ENCODE measurements at regions not wholly inside any gene's neighbourhood (a gene's known extent, or its start where the extent isn't known, plus 50 kb on each side); places are given as distances from the start of the nearest gene placed in this dataset.

GRCh38 chr6:86516087-86516486, 421.2 kb upstream of the HTR1E start:
- TF ChIP-seq GLIS3 (CRISPR knock-in tag; IDR thresholded peaks at IDR 0.05) (no peak), RARB (CRISPR knock-in tag; IDR thresholded peaks at IDR 0.05) (no peak), CSRNP3 (CRISPR knock-in tag; IDR thresholded peaks at IDR 0.05) (no peak), ZFP3 (CRISPR knock-in tag; IDR thresholded peaks at IDR 0.05) (no peak), PATZ1 (CRISPR knock-in tag; IDR thresholded peaks at IDR 0.05; ENCODE audit: borderline replicate concordance) (no peak), ISL1 (CRISPR knock-in tag; IDR thresholded peaks at IDR 0.05) (no peak), TOX (CRISPR knock-in tag; IDR thresholded peaks at IDR 0.05; ENCODE audit: borderline replicate concordance) (no peak), ZNF8 (CRISPR knock-in tag; IDR thresholded peaks at IDR 0.05) (no peak), PPARA (CRISPR knock-in tag; IDR thresholded peaks at IDR 0.05; ENCODE audit: borderline replicate concordance) (no peak), CSDC2 (CRISPR knock-in tag; IDR thresholded peaks at IDR 0.05) (no peak), ESRRG (CRISPR knock-in tag; IDR thresholded peaks at IDR 0.05) (no peak)

Data from SK-N-SH treated with all-trans-retinoic acid at 6 μM for 48 hours (cell line).